ENCODE measurements at regions not wholly inside any gene's neighbourhood (a gene's known extent, or its start where the extent isn't known, plus 50 kb on each side); places are given as distances from the start of the nearest gene placed in this dataset.

DNA sequence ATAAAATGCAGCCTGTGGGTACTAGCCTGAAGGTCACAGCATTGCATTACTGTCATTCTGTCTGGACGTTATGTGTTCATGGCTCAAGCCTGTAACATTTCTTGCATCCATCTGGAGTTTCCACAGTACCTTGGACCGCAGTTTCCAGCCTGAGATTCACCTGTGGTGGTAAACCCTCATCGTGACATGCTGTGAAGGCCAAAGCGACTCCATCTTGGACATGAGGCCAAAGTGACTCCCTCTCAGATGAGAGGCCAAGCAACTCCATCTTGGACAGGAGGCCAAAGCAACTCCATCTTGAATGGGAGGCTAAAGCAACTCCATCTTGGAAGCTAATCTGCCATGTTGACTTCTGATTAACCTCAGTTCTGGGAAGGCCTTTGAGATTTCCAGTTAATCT, 257.7 kb upstream of the MYT1L start:
- no peak for ATAC-seq
- no peak overlapping the region for H3K9ac ChIP-seq (ENCODE audit: control insufficient read depth, insufficient read depth, low read length)
- intact Hi-C loops (cut with micrococcal nuclease; ENCODE audit: unreplicated experiment) = no loop called here
- H2AFZ ChIP-seq (ENCODE audit: control insufficient read depth, low read depth, low read length) = no peak overlapping the region
- no peaks in the 10 kb centered on the region for H4K20me1 ChIP-seq (ENCODE audit: control insufficient read depth, insufficient read depth)
- no peak for FAIRE-seq
- no peaks in the 10 kb centered on the region for H3K79me2 ChIP-seq (ENCODE audit: control insufficient read depth, insufficient read depth, low read length)
- no peaks in the 10 kb centered on the region for H3K36me3 ChIP-seq (ENCODE audit: control insufficient read depth in 2 of 2, insufficient read depth in 2 of 2, low read length in 1 of 2)
- POLR2A ChIA-PET = no interaction called here
- in situ Hi-C loops (cut with MboI) = no loop called here
- no peak overlapping the region for H3K27ac ChIP-seq (ENCODE audit: control insufficient read depth, insufficient read depth)
- TF ChIP-seq SMAD1 (IDR thresholded peaks at IDR 0.05; ENCODE audit: low read depth, partially characterized antibody) (no peak), CHD1 (IDR thresholded peaks at IDR 0.05; ENCODE audit: low read depth, low read length) (no peak), ATF7 (IDR thresholded peaks at IDR 0.05; ENCODE audit: low read depth) (no peak), SPI1 (IDR thresholded peaks at IDR 0.05; ENCODE audit: borderline replicate concordance, insufficient read depth, low read depth, low read length) (no peak), MLLT1 (IDR thresholded peaks at IDR 0.05) (no peak), KAT2A (conservative IDR thresholded peaks at IDR 0.05; ENCODE audit: control insufficient read depth, low read depth, low read length) (no peak), CBX3 (IDR thresholded peaks at IDR 0.05; ENCODE audit: borderline replicate concordance, low read depth) (no peak), STAT3 (IDR thresholded peaks at IDR 0.05; ENCODE audit: low read depth, low read length) (no peak), USF2 (IDR thresholded peaks at IDR 0.05; ENCODE audit: borderline replicate concordance, low read depth, low read length) (no peak), GABPA (IDR thresholded peaks at IDR 0.05; ENCODE audit: low read depth) (no peak), RELA (IDR thresholded peaks at IDR 0.05; ENCODE audit: borderline replicate concordance, partially characterized antibody) (no peak), ZNF592 (IDR thresholded peaks at IDR 0.05) (no peak), HCFC1 (IDR thresholded peaks at IDR 0.05; ENCODE audit: low read length) (no peak), ZNF24 (IDR thresholded peaks at IDR 0.05) (no peak)
- TF ChIP-seq, protein P1, sequence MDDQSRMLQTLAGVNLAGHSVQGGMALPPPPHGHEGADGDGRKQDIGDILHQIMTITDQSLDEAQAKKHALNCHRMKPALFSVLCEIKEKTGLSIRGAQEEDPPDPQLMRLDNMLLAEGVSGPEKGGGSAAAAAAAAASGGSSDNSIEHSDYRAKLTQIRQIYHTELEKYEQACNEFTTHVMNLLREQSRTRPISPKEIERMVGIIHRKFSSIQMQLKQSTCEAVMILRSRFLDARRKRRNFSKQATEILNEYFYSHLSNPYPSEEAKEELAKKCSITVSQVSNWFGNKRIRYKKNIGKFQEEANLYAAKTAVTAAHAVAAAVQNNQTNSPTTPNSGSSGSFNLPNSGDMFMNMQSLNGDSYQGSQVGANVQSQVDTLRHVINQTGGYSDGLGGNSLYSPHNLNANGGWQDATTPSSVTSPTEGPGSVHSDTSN (IDR thresholded peaks at IDR 0.05; ENCODE audit: insufficient replicate concordance, low read depth, low read length) = no peak
- no peak for DNase-seq (ENCODE audit: low read depth, low spot score)
- no peaks in the 10 kb centered on the region for H3K27me3 ChIP-seq (replicated peaks in 1 of 2; ENCODE audit: control insufficient read depth in 2 of 2, insufficient read depth in 2 of 2, low read length in 1 of 2)
- SMC1A ChIA-PET (ENCODE audit: uncharacterized antibody, unreplicated experiment) = no interaction called here
- 0% methylated on average over 4 of the region's 4 CpGs for whole genome bisulfite sequencing (ENCODE audit: insufficient coverage, insufficient replicate concordance, low lambda C conversion rate, missing lambda C conversion rate)
- BruUV-seq (replicated peaks) = no TSS peak
- RAD21 ChIA-PET (ENCODE audit: unreplicated experiment) = no interaction called here
- no peak overlapping the region for H3K4me3 ChIP-seq
- no peak overlapping the region for H3K4me2 ChIP-seq (ENCODE audit: control insufficient read depth, insufficient read depth)
- H3K9me3 ChIP-seq (replicated peaks; ENCODE audit: control insufficient read depth, insufficient read depth, low read length) = no peaks in the 10 kb centered on the region
- H3K4me1 ChIP-seq (ENCODE audit: control insufficient read depth, insufficient read depth, low read length) = no peaks in the 10 kb centered on the region
- CTCF ChIA-PET = no interaction called here

Measured in GM12878 (cell line).